ENCODE measurements at regions not wholly inside any gene's neighbourhood (a gene's known extent, or its start where the extent isn't known, plus 50 kb on each side); places are given as distances from the start of the nearest gene placed in this dataset.
A peak's percentile ranks its signal among the peaks of the same experiment; 100 is the strongest.
"Not testable (repeated sequence)": the region's sequence is repeated elsewhere in the genome, so short reads cannot be mapped to it uniquely, and the experiment has no call there.

GRCh38 chr7:131676850-131677249 is 120.4 kb upstream of the PODXL start:
- DNase-seq (ENCODE audit: low read depth), result not testable (repeated sequence)

- no peak for DNase-seq (ENCODE audit: low read depth)
These were observed 117.7 kb upstream of the PODXL start for GRCh38 chr7:131674131-131674530.

- DNase-seq (ENCODE audit: low read depth), result no peak
These were observed 117.1 kb upstream of the PODXL start for GRCh38 chr7:131673576-131673975.

- no peak for DNase-seq (ENCODE audit: low read depth)
These were observed 114.0 kb upstream of the PODXL start for GRCh38 chr7:131670406-131670805.

GRCh38 chr7:131667699-131668098 is 111.3 kb upstream of the PODXL start:
- DNase-seq (ENCODE audit: low read depth), result no peak

- DNase-seq (ENCODE audit: low read depth), result no peak
These were observed 108.6 kb upstream of the PODXL start for GRCh38 chr7:131665021-131665420.

GRCh38 chr7:131664570-131664969 is 108.1 kb upstream of the PODXL start:
- no peak for DNase-seq (ENCODE audit: low read depth)

GRCh38 chr7:131662301-131662873 is 106.0 kb upstream of the PODXL start:
- not testable (repeated sequence) for DNase-seq (ENCODE audit: low read depth)

- DNase-seq (ENCODE audit: low read depth), result no peak
These were observed 101.5 kb upstream of the PODXL start for GRCh38 chr7:131657881-131658280.

GRCh38 chr7:131656980-131657723 is 100.7 kb upstream of the PODXL start:
- no peak for DNase-seq (ENCODE audit: low read depth)

- no peak for DNase-seq (ENCODE audit: low read depth)
These were observed 99.4 kb upstream of the PODXL start for GRCh38 chr7:131655866-131656265.

GRCh38 chr7:131655447-131655846 is 99.0 kb upstream of the PODXL start:
- DNase-seq (ENCODE audit: low read depth), result no peak

- peak; percentile 11 for DNase-seq (ENCODE audit: low read depth)
These were observed 98.4 kb upstream of the PODXL start for GRCh38 chr7:131654668-131655326.

GRCh38 chr7:131654249-131654558 is 97.8 kb upstream of the PODXL start:
- no peak for DNase-seq (ENCODE audit: low read depth)

GRCh38 chr7:131653418-131654248 is 97.2 kb upstream of the PODXL start:
- no peak for DNase-seq (ENCODE audit: low read depth)

- no peak for DNase-seq (ENCODE audit: low read depth)
These were observed 96.5 kb upstream of the PODXL start for GRCh38 chr7:131652934-131653333.

- DNase-seq (ENCODE audit: low read depth), result no peak
These were observed 95.8 kb upstream of the PODXL start for GRCh38 chr7:131652194-131652593.

GRCh38 chr7:131649879-131650278 is 93.5 kb upstream of the PODXL start:
- DNase-seq (ENCODE audit: low read depth), result no peak

- DNase-seq (ENCODE audit: low read depth), result no peak
These were observed 92.6 kb upstream of the PODXL start for GRCh38 chr7:131649003-131649541.

- DNase-seq (ENCODE audit: low read depth), result no peak
These were observed 92.1 kb upstream of the PODXL start for GRCh38 chr7:131648491-131648890.

GRCh38 chr7:131646203-131646602 is 89.8 kb upstream of the PODXL start:
- DNase-seq (ENCODE audit: low read depth), result no peak

- no peak for DNase-seq (ENCODE audit: low read depth)
These were observed 86.0 kb upstream of the PODXL start for GRCh38 chr7:131642429-131642828.

All from non-pigmented ciliary epithelial cell (primary cell).